ENCODE measurements at regions not wholly inside any gene's neighbourhood (a gene's known extent, or its start where the extent isn't known, plus 50 kb on each side); places are given as distances from the start of the nearest gene placed in this dataset.

DNA sequence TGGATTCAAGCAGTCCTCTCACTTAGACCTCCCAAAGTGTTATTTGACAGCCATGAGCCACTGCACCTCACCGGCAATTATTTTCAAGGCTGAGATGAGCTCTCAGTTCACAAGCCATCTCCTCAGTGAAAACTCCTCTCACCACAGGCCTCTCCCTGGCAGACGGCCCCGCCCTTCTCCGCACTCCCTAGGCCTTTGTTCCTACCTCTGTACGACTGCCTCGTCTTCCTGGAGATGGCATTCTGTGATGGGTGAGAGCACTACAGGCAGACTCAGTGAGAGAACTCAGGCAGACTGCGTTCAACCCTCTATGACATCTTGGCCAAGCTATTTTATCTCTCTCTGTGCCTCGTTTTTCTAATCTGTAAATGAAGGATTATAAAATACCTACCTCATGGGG, 67.0 kb upstream of the TPM1 start:
- TF ChIP-seq POLR2A (IDR thresholded peaks at IDR 0.05) (no peak), POLR2AphosphoS5 (IDR thresholded peaks at IDR 0.05; ENCODE audit: insufficient read depth in 1 of 2, low read depth in 1 of 2) (no peak)
- TF ChIP-seq, protein P1, sequence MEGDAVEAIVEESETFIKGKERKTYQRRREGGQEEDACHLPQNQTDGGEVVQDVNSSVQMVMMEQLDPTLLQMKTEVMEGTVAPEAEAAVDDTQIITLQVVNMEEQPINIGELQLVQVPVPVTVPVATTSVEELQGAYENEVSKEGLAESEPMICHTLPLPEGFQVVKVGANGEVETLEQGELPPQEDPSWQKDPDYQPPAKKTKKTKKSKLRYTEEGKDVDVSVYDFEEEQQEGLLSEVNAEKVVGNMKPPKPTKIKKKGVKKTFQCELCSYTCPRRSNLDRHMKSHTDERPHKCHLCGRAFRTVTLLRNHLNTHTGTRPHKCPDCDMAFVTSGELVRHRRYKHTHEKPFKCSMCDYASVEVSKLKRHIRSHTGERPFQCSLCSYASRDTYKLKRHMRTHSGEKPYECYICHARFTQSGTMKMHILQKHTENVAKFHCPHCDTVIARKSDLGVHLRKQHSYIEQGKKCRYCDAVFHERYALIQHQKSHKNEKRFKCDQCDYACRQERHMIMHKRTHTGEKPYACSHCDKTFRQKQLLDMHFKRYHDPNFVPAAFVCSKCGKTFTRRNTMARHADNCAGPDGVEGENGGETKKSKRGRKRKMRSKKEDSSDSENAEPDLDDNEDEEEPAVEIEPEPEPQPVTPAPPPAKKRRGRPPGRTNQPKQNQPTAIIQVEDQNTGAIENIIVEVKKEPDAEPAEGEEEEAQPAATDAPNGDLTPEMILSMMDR (IDR thresholded peaks at IDR 0.05) = no peak
